HCT116 (cell line): ENCODE measurements at regions not wholly inside any gene's neighbourhood (a gene's known extent, or its start where the extent isn't known, plus 50 kb on each side); places are given as distances from the start of the nearest gene placed in this dataset.

Experiments
- ATAC-seq: fragments of 200-7000 bp; cut with Tn5 transposase; 2 replicates; pipeline ENCODE4 v1.9.1; 2020; ENCODE audit warnings: mild to moderate bottlenecking, moderate library complexity
- BruUV-seq: library from RNA; stranded (reverse); fragments of 400-500 nt; replicated peaks from 2 replicates; lab custom pipeline; 2021; lab: Mats Ljungman, UMichigan
- CTCF ChIA-PET: fragments of 300-600 bp; sonication (Branson Sonifier 250); formaldehyde crosslinking; loops from one replicate; lab custom pipeline; 2021; ENCODE audit warnings: antibody characterized with exemption; lab: Charles Lee
- POLR2A ChIA-PET: fragments of 300-600, 350-600 bp; sonication (Branson Sonifier 250); formaldehyde crosslinking; loops from one replicate; lab custom pipeline; 2021; ENCODE audit warnings: antibody characterized with exemption; lab: Charles Lee
- RAD21 ChIA-PET, 2 experiments: fragments of 300-600 bp; sonication (Branson Sonifier 250); formaldehyde crosslinking; loops; one replicate each; lab custom pipeline; 2023; ENCODE audit warnings: low total read pairs in 2 of 2; ENCODE audit not compliant: uncharacterized antibody in 2 of 2, unreplicated experiment in 2 of 2, low non-redundant PET in 1 of 2; lab: Charles Lee
- DNase-seq: peaks from one replicate; pipeline ENCODE4 v3.0.0-alpha.2; 2010; ENCODE audit warnings: low read depth, low spot score
- H2AFZ ChIP-seq: fragments of 200-600 bp; shearing (Covaris generic), sonication (generic); 2 replicates; pipeline ENCODE4 v1.6.1; 2017; ENCODE audit warnings: low read depth, mixed run types, mixed read lengths, antibody characterized with exemption, low read length; ENCODE audit not compliant: poor library complexity, severe bottlenecking
- H3K27ac ChIP-seq: 2 replicates; pipeline ENCODE4 v1.5.1; 2012; ENCODE audit warnings: low read depth, low read length
- H3K27me3 ChIP-seq: fragments of 200-600 bp; sonication (generic); 2 replicates; pipeline ENCODE4 v1.6.1; 2016; ENCODE audit warnings: mixed run types, low read length, mixed read lengths; ENCODE audit not compliant: insufficient read depth
- H3K36me3 ChIP-seq, 2 experiments: fragments of 200-500 bp in 1 of 2; fragments of 200-600 bp in 1 of 2; sonication (Bioruptor generic) in 1 of 2; sonication (generic) in 1 of 2; 2 replicates each; pipeline versions ENCODE4 v1.5.1 to v1.6.1; 2014 to 2016; ENCODE audit warnings: low read length in 2 of 2, inconsistent platforms in 1 of 2, mixed read lengths in 1 of 2, mixed run types in 1 of 2; ENCODE audit not compliant: insufficient read depth in 2 of 2, control insufficient read depth in 1 of 2
- H3K4me1 ChIP-seq, 2 experiments: fragments of 200-600 bp in 1 of 2; sonication (generic) in 1 of 2; 2 replicates each; pipeline versions ENCODE4 v1.5.1 to v1.6.1; 2012 to 2017; ENCODE audit warnings: low read length in 2 of 2, inconsistent platforms in 1 of 2, mild to moderate bottlenecking in 1 of 2, mixed read lengths in 1 of 2, mixed run types in 1 of 2, moderate library complexity in 1 of 2; ENCODE audit not compliant: insufficient read depth in 2 of 2, control insufficient read depth in 1 of 2
- H3K4me2 ChIP-seq: fragments of 200-600 bp; sonication (generic); 2 replicates; pipeline ENCODE4 v1.6.1; 2017; ENCODE audit warnings: mixed run types, low read length, mixed read lengths
- H3K4me3 ChIP-seq, 2 experiments: fragments of 200-600 bp in 1 of 2; sonication (generic) in 1 of 2; replicated peaks in 1 of 2; 2 replicates each; pipeline ENCODE4 v1.5.1; 2011 to 2016; ENCODE audit warnings: low read length in 2 of 2, control low read depth in 1 of 2, low read depth in 1 of 2, mild to moderate bottlenecking in 1 of 2, mixed read lengths in 1 of 2, mixed run types in 1 of 2
- H3K79me2 ChIP-seq: fragments of 200-600 bp; sonication (generic); 2 replicates; pipeline ENCODE4 v1.6.1; 2017; ENCODE audit warnings: mild to moderate bottlenecking, mixed run types, low read length, moderate library complexity, mixed read lengths; ENCODE audit not compliant: insufficient read depth
- H3K9ac ChIP-seq: fragments of 200-600 bp; sonication (generic); 2 replicates; pipeline ENCODE4 v1.6.1; 2016; ENCODE audit warnings: low read length, mixed read lengths
- H3K9me2 ChIP-seq: fragments of 200-600 bp; sonication (generic), shearing (Covaris generic); 2 replicates; pipeline ENCODE4 v1.6.1; 2017; ENCODE audit warnings: mixed run types, mild to moderate bottlenecking, moderate library complexity; ENCODE audit not compliant: insufficient read depth
- H3K9me3 ChIP-seq, 2 experiments: fragments of 200-500 bp in 1 of 2; fragments of 200-600 bp in 1 of 2; sonication (Bioruptor generic) in 1 of 2; sonication (generic) in 1 of 2; 2 replicates each; pipeline ENCODE4 v1.6.1; 2014 to 2017; ENCODE audit warnings: low read length in 2 of 2, mixed read lengths in 2 of 2, inconsistent platforms in 1 of 2, low read depth in 1 of 2, mild to moderate bottlenecking in 1 of 2, mixed run types in 1 of 2, moderate library complexity in 1 of 2; ENCODE audit not compliant: control insufficient read depth in 1 of 2, insufficient read depth in 1 of 2
- H4K20me1 ChIP-seq: fragments of 200-600 bp; sonication (generic), shearing (Covaris generic); 2 replicates; pipeline ENCODE4 v1.6.1; 2017; ENCODE audit warnings: mixed run types, mild to moderate bottlenecking, moderate library complexity; ENCODE audit not compliant: insufficient read depth
- CBX3 ChIP-seq: IDR thresholded peaks from 2 replicates; pipeline ENCODE4 v1.6.1; 2012; ENCODE audit warnings: low read depth
- EGR1 ChIP-seq: IDR thresholded peaks from 2 replicates; pipeline ENCODE4 v1.6.1; 2012; ENCODE audit warnings: low read depth
- EZH2 ChIP-seq: fragments of 200-600 bp; sonication (generic); IDR thresholded peaks from 2 replicates; pipeline ENCODE4 v1.6.1; 2017; ENCODE audit warnings: antibody characterized with exemption, mixed run types
- EZH2phosphoT487 ChIP-seq: fragments of 200-600 bp; IDR thresholded peaks from 2 replicates; pipeline ENCODE4 v1.6.1; 2018; ENCODE audit warnings: antibody characterized with exemption, borderline replicate concordance
- FOSL1 ChIP-seq: IDR thresholded peaks from 2 replicates; pipeline ENCODE4 v1.6.1; 2012; ENCODE audit warnings: low read depth
- JUND ChIP-seq: IDR thresholded peaks from 2 replicates; pipeline ENCODE4 v1.6.1; 2012
- POLR2AphosphoS5 ChIP-seq: IDR thresholded peaks from 2 replicates; pipeline ENCODE4 v1.6.1; 2011; ENCODE audit warnings: mild to moderate bottlenecking, low read depth, low read length, moderate library complexity
- RAD21 ChIP-seq: IDR thresholded peaks from 2 replicates; pipeline ENCODE4 v1.6.1; 2012; ENCODE audit warnings: low read depth, mild to moderate bottlenecking
- SIN3A ChIP-seq: IDR thresholded peaks from 2 replicates; pipeline ENCODE4 v1.6.1; 2012; ENCODE audit warnings: low read depth
- SP1 ChIP-seq: IDR thresholded peaks from 2 replicates; pipeline ENCODE4 v1.6.1; 2012; ENCODE audit warnings: low read depth
- SRF ChIP-seq: IDR thresholded peaks from 2 replicates; pipeline ENCODE4 v1.6.1; 2012; ENCODE audit warnings: low read depth
- TCF7L2 ChIP-seq: IDR thresholded peaks from 2 replicates; pipeline ENCODE4 v1.7.0; 2011; ENCODE audit warnings: borderline replicate concordance, inconsistent platforms; ENCODE audit not compliant: insufficient read depth, insufficient read length; ENCODE audit errors: extremely low read depth
- YY1 ChIP-seq: IDR thresholded peaks from 2 replicates; pipeline ENCODE4 v1.6.1; 2011; ENCODE audit warnings: low read length, low read depth, moderate library complexity, mild to moderate bottlenecking; ENCODE audit not compliant: insufficient replicate concordance; ENCODE audit errors: extremely low read depth
- ZNF274 ChIP-seq: fragments of 200-500 bp; sonication (Bioruptor generic); IDR thresholded peaks from 2 replicates; pipeline ENCODE4 v1.6.1; 2014; ENCODE audit warnings: mild to moderate bottlenecking, low read depth, low read length, inconsistent platforms
- intact Hi-C: fragments of 100-400 bp; cut with micrococcal nuclease; formaldehyde crosslinking; loops from 2 replicates; pipeline ENCODE4 v1.10.0; 2022
- TF ChIP-seq, protein P1 (sequence below): IDR thresholded peaks from 2 replicates; pipeline ENCODE4 v1.6.1; 2012
- TF ChIP-seq, protein P2 (sequence below): IDR thresholded peaks from 2 replicates; pipeline ENCODE4 v1.6.1; 2012; ENCODE audit warnings: low read depth
- TF ChIP-seq, protein P3 (sequence below), 3 experiments: fragments of 200-600 bp in 1 of 3; sonication (generic) in 1 of 3; IDR thresholded peaks in 2 of 3; conservative IDR thresholded peaks in 1 of 3; 2 replicates each; pipeline ENCODE4 v1.5.1; 2012 to 2017; ENCODE audit warnings: low read depth in 2 of 3, low read length in 2 of 3, antibody characterized with exemption in 1 of 3, borderline replicate concordance in 1 of 3, control low read depth in 1 of 3, mild to moderate bottlenecking in 1 of 3, mixed read lengths in 1 of 3, mixed run types in 1 of 3, moderate library complexity in 1 of 3; ENCODE audit not compliant: insufficient read depth in 1 of 3

DNA sequence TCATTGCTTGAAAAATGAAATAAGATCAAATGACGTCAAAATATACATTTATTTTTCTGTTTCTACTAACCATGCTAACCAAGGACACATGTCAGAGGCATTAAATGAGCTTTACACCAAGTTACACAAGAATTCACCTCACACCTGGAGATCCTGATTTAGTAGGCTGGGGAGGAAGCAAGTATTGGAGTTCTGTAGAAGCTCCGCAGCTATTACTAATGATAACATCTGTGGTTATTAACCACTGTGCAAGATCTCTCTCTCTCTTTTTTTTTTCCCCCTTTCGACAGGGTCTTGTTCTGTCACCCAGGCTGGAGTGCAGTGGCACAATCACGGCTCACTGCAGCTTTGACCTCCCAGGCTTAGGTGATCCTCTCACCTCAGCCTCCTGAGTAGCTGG is 104.0 kb downstream of the ZNF22 start:
- no peaks in the 10 kb centered on the region for H4K20me1 ChIP-seq
- no peak for ATAC-seq
- POLR2A ChIA-PET, result no interaction called here
- no peak for DNase-seq
- H3K4me3 ChIP-seq, result no peak overlapping the region
- no peaks in the 10 kb centered on the region for H3K9me3 ChIP-seq
- H3K79me2 ChIP-seq, result no peaks in the 10 kb centered on the region
- RAD21 ChIA-PET, result no interaction called here
- H3K27me3 ChIP-seq, result peaks cover 29% of the 10 kb centered on the region
- no peak overlapping the region for H3K27ac ChIP-seq
- TF ChIP-seq POLR2AphosphoS5, result no peak
- TF ChIP-seq JUND, result no peak
- no peak for TF ChIP-seq SIN3A
- TF ChIP-seq CBX3, result no peak
- no peak for TF ChIP-seq EGR1
- no peak for TF ChIP-seq SP1
- no peak for TF ChIP-seq TCF7L2
- no peak for TF ChIP-seq YY1
- TF ChIP-seq, protein P1, sequence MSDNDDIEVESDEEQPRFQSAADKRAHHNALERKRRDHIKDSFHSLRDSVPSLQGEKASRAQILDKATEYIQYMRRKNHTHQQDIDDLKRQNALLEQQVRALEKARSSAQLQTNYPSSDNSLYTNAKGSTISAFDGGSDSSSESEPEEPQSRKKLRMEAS, result no peak
- no peak for TF ChIP-seq SRF
- no peak for TF ChIP-seq EZH2
- no peak for TF ChIP-seq FOSL1
- TF ChIP-seq EZH2phosphoT487, result no peak
- TF ChIP-seq, protein P2, sequence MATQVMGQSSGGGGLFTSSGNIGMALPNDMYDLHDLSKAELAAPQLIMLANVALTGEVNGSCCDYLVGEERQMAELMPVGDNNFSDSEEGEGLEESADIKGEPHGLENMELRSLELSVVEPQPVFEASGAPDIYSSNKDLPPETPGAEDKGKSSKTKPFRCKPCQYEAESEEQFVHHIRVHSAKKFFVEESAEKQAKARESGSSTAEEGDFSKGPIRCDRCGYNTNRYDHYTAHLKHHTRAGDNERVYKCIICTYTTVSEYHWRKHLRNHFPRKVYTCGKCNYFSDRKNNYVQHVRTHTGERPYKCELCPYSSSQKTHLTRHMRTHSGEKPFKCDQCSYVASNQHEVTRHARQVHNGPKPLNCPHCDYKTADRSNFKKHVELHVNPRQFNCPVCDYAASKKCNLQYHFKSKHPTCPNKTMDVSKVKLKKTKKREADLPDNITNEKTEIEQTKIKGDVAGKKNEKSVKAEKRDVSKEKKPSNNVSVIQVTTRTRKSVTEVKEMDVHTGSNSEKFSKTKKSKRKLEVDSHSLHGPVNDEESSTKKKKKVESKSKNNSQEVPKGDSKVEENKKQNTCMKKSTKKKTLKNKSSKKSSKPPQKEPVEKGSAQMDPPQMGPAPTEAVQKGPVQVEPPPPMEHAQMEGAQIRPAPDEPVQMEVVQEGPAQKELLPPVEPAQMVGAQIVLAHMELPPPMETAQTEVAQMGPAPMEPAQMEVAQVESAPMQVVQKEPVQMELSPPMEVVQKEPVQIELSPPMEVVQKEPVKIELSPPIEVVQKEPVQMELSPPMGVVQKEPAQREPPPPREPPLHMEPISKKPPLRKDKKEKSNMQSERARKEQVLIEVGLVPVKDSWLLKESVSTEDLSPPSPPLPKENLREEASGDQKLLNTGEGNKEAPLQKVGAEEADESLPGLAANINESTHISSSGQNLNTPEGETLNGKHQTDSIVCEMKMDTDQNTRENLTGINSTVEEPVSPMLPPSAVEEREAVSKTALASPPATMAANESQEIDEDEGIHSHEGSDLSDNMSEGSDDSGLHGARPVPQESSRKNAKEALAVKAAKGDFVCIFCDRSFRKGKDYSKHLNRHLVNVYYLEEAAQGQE, result no peak
- TF ChIP-seq RAD21, result no peak
- TF ChIP-seq, protein P3, sequence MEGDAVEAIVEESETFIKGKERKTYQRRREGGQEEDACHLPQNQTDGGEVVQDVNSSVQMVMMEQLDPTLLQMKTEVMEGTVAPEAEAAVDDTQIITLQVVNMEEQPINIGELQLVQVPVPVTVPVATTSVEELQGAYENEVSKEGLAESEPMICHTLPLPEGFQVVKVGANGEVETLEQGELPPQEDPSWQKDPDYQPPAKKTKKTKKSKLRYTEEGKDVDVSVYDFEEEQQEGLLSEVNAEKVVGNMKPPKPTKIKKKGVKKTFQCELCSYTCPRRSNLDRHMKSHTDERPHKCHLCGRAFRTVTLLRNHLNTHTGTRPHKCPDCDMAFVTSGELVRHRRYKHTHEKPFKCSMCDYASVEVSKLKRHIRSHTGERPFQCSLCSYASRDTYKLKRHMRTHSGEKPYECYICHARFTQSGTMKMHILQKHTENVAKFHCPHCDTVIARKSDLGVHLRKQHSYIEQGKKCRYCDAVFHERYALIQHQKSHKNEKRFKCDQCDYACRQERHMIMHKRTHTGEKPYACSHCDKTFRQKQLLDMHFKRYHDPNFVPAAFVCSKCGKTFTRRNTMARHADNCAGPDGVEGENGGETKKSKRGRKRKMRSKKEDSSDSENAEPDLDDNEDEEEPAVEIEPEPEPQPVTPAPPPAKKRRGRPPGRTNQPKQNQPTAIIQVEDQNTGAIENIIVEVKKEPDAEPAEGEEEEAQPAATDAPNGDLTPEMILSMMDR (IDR thresholded peaks at IDR 0.05 in 2 of 3, conservative IDR thresholded peaks at IDR 0.05 in 1 of 3; ENCODE audit: borderline replicate concordance in 1 of 3, insufficient read depth in 1 of 3, low read depth in 2 of 3, low read length in 2 of 3), result no peak
- TF ChIP-seq ZNF274, result no peak
- H3K9ac ChIP-seq, result no peak overlapping the region
- no peaks in the 10 kb centered on the region for H3K4me1 ChIP-seq
- CTCF ChIA-PET, result no interaction called here
- H3K36me3 ChIP-seq, result no peaks in the 10 kb centered on the region
- BruUV-seq, result no TSS peak
- no peak overlapping the region for H3K4me2 ChIP-seq
- intact Hi-C loops, result no loop called here
- H3K9me2 ChIP-seq, result no peaks in the 10 kb centered on the region
- H2AFZ ChIP-seq, result no peak overlapping the region
